ENCODE measurements at regions not wholly inside any gene's neighbourhood (a gene's known extent, or its start where the extent isn't known, plus 50 kb on each side); places are given as distances from the start of the nearest gene placed in this dataset.

GRCh38 chr1:37151789-37152188, 117.5 kb upstream of the GRIK3 start:
- H3K9ac ChIP-seq (ENCODE audit: extremely low read depth, insufficient read length, low read length): no peak overlapping the region
- H3K27me3 ChIP-seq (ENCODE audit: insufficient read depth, low read length): no peaks in the 10 kb centered on the region
- no peak overlapping the region for H3K18ac ChIP-seq (ENCODE audit: insufficient read length, low read depth, low read length)
- H4K91ac ChIP-seq (ENCODE audit: insufficient read length, low read depth, low read length): no peak overlapping the region
- H4K5ac ChIP-seq (ENCODE audit: insufficient read length, low read depth, low read length): no peak overlapping the region
- no peak overlapping the region for H3K56ac ChIP-seq (ENCODE audit: insufficient read length, low read depth, low read length)
- H3K14ac ChIP-seq (ENCODE audit: insufficient read depth, low read length): no peak overlapping the region
- no peak overlapping the region for H3T11ph ChIP-seq (ENCODE audit: low read length)
- no peak overlapping the region for H2BK12ac ChIP-seq (ENCODE audit: insufficient read length, low read depth, low read length)
- H2AK5ac ChIP-seq (ENCODE audit: insufficient read length, low read length): no peak overlapping the region
- no peak overlapping the region for H3K23ac ChIP-seq (ENCODE audit: insufficient read length, low read depth, low read length)
- no peaks in the 10 kb centered on the region for H3K23me2 ChIP-seq (ENCODE audit: insufficient read length, low read depth, low read length, poor library complexity, severe bottlenecking)
- H3K4me1 Mint-ChIP-seq: no peaks in the 10 kb centered on the region
- no peaks in the 10 kb centered on the region; a peak in 1 of 7 replicates for H3K36me3 Mint-ChIP-seq (ENCODE audit: insufficient read depth in 1 of 3, low read depth in 3 of 3)
- H3K27me3 Mint-ChIP-seq (ENCODE audit: low read depth): peaks cover 12% of the 10 kb centered on the region
- H3K9me3 ChIP-seq (ENCODE audit: control insufficient read depth, low read depth, low read length): no peaks in the 10 kb centered on the region
- H3K9me3 Mint-ChIP-seq: peaks cover 0 to 6% of the 10 kb centered on the region in 2 experiments; a peak in 3 of 5 replicates
- H4K20me1 ChIP-seq (ENCODE audit: control insufficient read depth, insufficient read depth, insufficient read length): no peaks in the 10 kb centered on the region
- no peak overlapping the region for H2AFZ ChIP-seq (ENCODE audit: low read length)
- no peak for DNase-seq
- no peak for TF ChIP-seq CTCF (conservative IDR thresholded peaks at IDR 0.05)
- H2BK5ac ChIP-seq (ENCODE audit: insufficient read length, low read length): no peak overlapping the region
- H2BK20ac ChIP-seq (ENCODE audit: low read depth, low read length, poor library complexity, severe bottlenecking): no peak overlapping the region
- no peaks in the 10 kb centered on the region for H3K4me1 ChIP-seq (ENCODE audit: insufficient read depth, low read length)
- H3K4me2 ChIP-seq (ENCODE audit: insufficient read depth, insufficient read length, low read length): no peak overlapping the region
- WGBS (ENCODE audit: extremely low coverage, insufficient read length, low lambda C conversion rate): no CpG with 5 or more reads among the region's 3 CpGs
- no peak overlapping the region for H3K4me3 Mint-ChIP-seq
- no peak overlapping the region for H3K4ac ChIP-seq (ENCODE audit: low read depth, low read length)
- H2BK120ac ChIP-seq (ENCODE audit: low read depth, low read length, poor library complexity, severe bottlenecking): no peak overlapping the region
- no peak overlapping the region for H4K8ac ChIP-seq (replicated peaks; ENCODE audit: insufficient read length, low read depth, low read length)
- no peaks in the 10 kb centered on the region for H3K79me2 ChIP-seq (ENCODE audit: insufficient read depth, low read length)
- H2BK15ac ChIP-seq (ENCODE audit: low read depth, low read length): no peak overlapping the region
- no peak overlapping the region for H3K27ac ChIP-seq (ENCODE audit: insufficient read length, low read depth, low read length)
- no peaks in the 10 kb centered on the region for H3K79me1 ChIP-seq (ENCODE audit: insufficient read depth, low read depth, low read length, poor library complexity, severe bottlenecking)
- no peak overlapping the region for H3K27ac Mint-ChIP-seq

Data from H9 (cell line).